ENCODE measurements at regions not wholly inside any gene's neighbourhood (a gene's known extent, or its start where the extent isn't known, plus 50 kb on each side); places are given as distances from the start of the nearest gene placed in this dataset. TPM values are rescaled to one million over a fixed set of nuclear protein-coding genes. Genes with fewer than 3 reads are reported as not detected.

- Histone ChIP-seq H2AK5ac (ENCODE audit: low read length) (no peak overlapping the region), H3K4ac (ENCODE audit: low read depth, low read length) (no peak overlapping the region), H3K23ac (ENCODE audit: low read length) (peak overlapping the region; percentile 97), H3K36me3 (ENCODE audit: control insufficient read depth, insufficient read depth, low read length) (no peaks in the 10 kb centered on the region), H3K27ac (ENCODE audit: low read depth, low read length) (peak overlapping the region; percentile 78), H2BK15ac (replicated peaks; ENCODE audit: low read depth) (no peak overlapping the region), H3K18ac (ENCODE audit: low read length) (peak overlapping the region; percentile 71), H3K27me3 (ENCODE audit: insufficient read depth, low read length, poor library complexity) (no peaks in the 10 kb centered on the region), H3K79me1 (ENCODE audit: low read length) (no peaks in the 10 kb centered on the region), H3K9ac (ENCODE audit: low read length) (peak overlapping the region; percentile 78), H3K4me3 (ENCODE audit: low read length) (peak overlapping the region; percentile 67), H3K56ac (ENCODE audit: low read length) (peak overlapping the region; percentile 91), H3K79me2 (ENCODE audit: control insufficient read depth, insufficient read depth, low read length) (no peaks in the 10 kb centered on the region), H4K8ac (ENCODE audit: low read depth, low read length) (peak overlapping the region; percentile 95), H4K5ac (ENCODE audit: low read length) (no peak overlapping the region), H3K4me1 (ENCODE audit: control insufficient read depth, low read depth, low read length) (peaks cover 2% of the 10 kb centered on the region), H3K4me2 (ENCODE audit: low read length) (peak overlapping the region; percentile 83), H2BK5ac (ENCODE audit: low read length) (peak overlapping the region; percentile 63), H2BK120ac (ENCODE audit: low read depth, low read length) (peak overlapping the region; percentile 17)
- DNase-seq = peak; percentile 86
- WGBS (ENCODE audit: extremely low coverage, insufficient coverage, low lambda C conversion rate) = no CpG with 5 or more reads among the region's 59 CpGs
Observed at GRCh38 chr6:7051780-7052442, 55.9 kb upstream of the RREB1 start.

GRCh38 chr6:7052443-7053011 is 55.2 kb upstream of the RREB1 start:
- H3K56ac ChIP-seq (ENCODE audit: low read length) = peak overlapping the region; percentile 75
- no peak overlapping the region for H3K23ac ChIP-seq (ENCODE audit: low read length)
- no peaks in the 10 kb centered on the region for H3K79me1 ChIP-seq (ENCODE audit: low read length)
- H3K4me3 ChIP-seq (ENCODE audit: low read length) = peak overlapping the region; percentile 37
- H3K4me1 ChIP-seq (ENCODE audit: control insufficient read depth, low read depth, low read length) = peaks cover 2% of the 10 kb centered on the region
- H3K27me3 ChIP-seq (ENCODE audit: insufficient read depth, low read length, poor library complexity) = no peaks in the 10 kb centered on the region
- DNase-seq = peak; percentile 69
- no peak overlapping the region for H3K27ac ChIP-seq (ENCODE audit: low read depth, low read length)
- no peak overlapping the region for H4K5ac ChIP-seq (ENCODE audit: low read length)
- no peak overlapping the region for H2BK5ac ChIP-seq (ENCODE audit: low read length)
- H3K18ac ChIP-seq (ENCODE audit: low read length) = peak overlapping the region; percentile 71
- H2AK5ac ChIP-seq (ENCODE audit: low read length) = no peak overlapping the region
- H3K4ac ChIP-seq (ENCODE audit: low read depth, low read length) = no peak overlapping the region
- no peaks in the 10 kb centered on the region for H3K79me2 ChIP-seq (ENCODE audit: control insufficient read depth, insufficient read depth, low read length)
- peak overlapping the region; percentile 65 for H3K4me2 ChIP-seq (ENCODE audit: low read length)
- H3K9ac ChIP-seq (ENCODE audit: low read length) = peak overlapping the region; percentile 20
- no peak overlapping the region for H2BK120ac ChIP-seq (ENCODE audit: low read depth, low read length)
- peak overlapping the region; percentile 28 for H2BK15ac ChIP-seq (replicated peaks; ENCODE audit: low read depth)
- no peak overlapping the region for H4K8ac ChIP-seq (ENCODE audit: low read depth, low read length)
- WGBS (ENCODE audit: extremely low coverage, insufficient coverage, low lambda C conversion rate) = no CpG with 5 or more reads among the region's 31 CpGs
- H3K36me3 ChIP-seq (ENCODE audit: control insufficient read depth, insufficient read depth, low read length) = no peaks in the 10 kb centered on the region

GRCh38 chr6:7053125-7053774 is 54.5 kb upstream of the RREB1 start:
- H3K4me1 ChIP-seq (ENCODE audit: control insufficient read depth, low read depth, low read length) = peaks cover 2% of the 10 kb centered on the region
- H3K4ac ChIP-seq (ENCODE audit: low read depth, low read length) = no peak overlapping the region
- peak overlapping the region; percentile 65 for H3K4me2 ChIP-seq (ENCODE audit: low read length)
- no peak overlapping the region for H3K9ac ChIP-seq (ENCODE audit: low read length)
- peak; percentile 73 for DNase-seq
- no CpG with 5 or more reads among the region's 5 CpGs for WGBS (ENCODE audit: extremely low coverage, insufficient coverage, low lambda C conversion rate)
- no peak overlapping the region for H2BK5ac ChIP-seq (ENCODE audit: low read length)
- H3K36me3 ChIP-seq (ENCODE audit: control insufficient read depth, insufficient read depth, low read length) = no peaks in the 10 kb centered on the region
- no peak overlapping the region for H2BK120ac ChIP-seq (ENCODE audit: low read depth, low read length)
- no peak overlapping the region for H4K5ac ChIP-seq (ENCODE audit: low read length)
- H4K8ac ChIP-seq (ENCODE audit: low read depth, low read length) = no peak overlapping the region
- H3K79me1 ChIP-seq (ENCODE audit: low read length) = no peaks in the 10 kb centered on the region
- H3K56ac ChIP-seq (ENCODE audit: low read length) = peak overlapping the region; percentile 75
- no peak overlapping the region for H3K18ac ChIP-seq (ENCODE audit: low read length)
- H2BK15ac ChIP-seq (replicated peaks; ENCODE audit: low read depth) = peak overlapping the region; percentile 28
- no peak overlapping the region for H3K27ac ChIP-seq (ENCODE audit: low read depth, low read length)
- no peaks in the 10 kb centered on the region for H3K79me2 ChIP-seq (ENCODE audit: control insufficient read depth, insufficient read depth, low read length)
- H2AK5ac ChIP-seq (ENCODE audit: low read length) = no peak overlapping the region
- no peak overlapping the region for H3K23ac ChIP-seq (ENCODE audit: low read length)
- no peaks in the 10 kb centered on the region for H3K27me3 ChIP-seq (ENCODE audit: insufficient read depth, low read length, poor library complexity)
- H3K4me3 ChIP-seq (ENCODE audit: low read length) = no peak overlapping the region

Small RNAs in the stretch of these regions (small RNA-seq; reads per million reads assigned to genes)
- gene RN7SL554P (ENCODE audit: insufficient read depth) = not detected

Measured in mesendoderm (in vitro differentiated cells).